GM23338 (cell line): ENCODE measurements at regions not wholly inside any gene's neighbourhood (a gene's known extent, or its start where the extent isn't known, plus 50 kb on each side); places are given as distances from the start of the nearest gene placed in this dataset.

Experiments used
- CREB1 ChIP-seq: fragments of 250-450 bp; sonication (Bioruptor Pico); IDR thresholded peaks from 2 replicates; pipeline ENCODE4 v1.5.0; 2020; ENCODE audit warnings: low read depth, mild to moderate bottlenecking, moderate library complexity
- CTCF ChIP-seq, 2 experiments: fragments of 200-600 bp in 1 of 2; sonication (generic) in 1 of 2; conservative IDR thresholded peaks; 2 replicates each; pipeline versions ENCODE4 v1.5.1 to v1.6.1; 2016 to 2017; ENCODE audit warnings: antibody characterized with exemption in 2 of 2, low read depth in 2 of 2, mild to moderate bottlenecking in 2 of 2, moderate library complexity in 1 of 2
- EZH2 ChIP-seq: fragments of 200-600 bp; sonication (generic); IDR thresholded peaks from one replicate; pipeline ENCODE4 v1.8.0; 2017; ENCODE audit warnings: antibody characterized with exemption, mild to moderate bottlenecking, low read depth; ENCODE audit not compliant: unreplicated experiment
- EZH2phosphoT487 ChIP-seq: fragments of 200-600 bp; sonication (generic); IDR thresholded peaks from one replicate; pipeline ENCODE4 v1.8.1; 2018; ENCODE audit warnings: antibody characterized with exemption; ENCODE audit not compliant: unreplicated experiment
- JUNB ChIP-seq: IDR thresholded peaks from one replicate; pipeline ENCODE4 v1.6.1; 2016; ENCODE audit warnings: antibody characterized with exemption; ENCODE audit not compliant: unreplicated experiment
- POLR2AphosphoS5 ChIP-seq: IDR thresholded peaks from 2 replicates; pipeline ENCODE4 v1.6.1; 2016; ENCODE audit warnings: antibody characterized with exemption, low read depth
- ZNF114 ChIP-seq: fragments of 250-450 bp; sonication (Bioruptor Pico); IDR thresholded peaks from 2 replicates; pipeline ENCODE4 v1.5.0; 2020; ENCODE audit warnings: mild to moderate bottlenecking, moderate library complexity
- TF ChIP-seq, protein P1 (sequence below): IDR thresholded peaks from one replicate; pipeline ENCODE4 v1.6.1; 2018; ENCODE audit warnings: antibody characterized with exemption; ENCODE audit not compliant: unreplicated experiment

- TF ChIP-seq CTCF (conservative IDR thresholded peaks at IDR 0.05; ENCODE audit: low read depth in 2 of 2) (no peak), JUNB (no peak), EZH2 (no peak), EZH2phosphoT487 (no peak), ZNF114 (CRISPR knock-in tag) (no peak), POLR2AphosphoS5 (no peak), CREB1 (CRISPR knock-in tag) (no peak)
- TF ChIP-seq, protein P1, sequence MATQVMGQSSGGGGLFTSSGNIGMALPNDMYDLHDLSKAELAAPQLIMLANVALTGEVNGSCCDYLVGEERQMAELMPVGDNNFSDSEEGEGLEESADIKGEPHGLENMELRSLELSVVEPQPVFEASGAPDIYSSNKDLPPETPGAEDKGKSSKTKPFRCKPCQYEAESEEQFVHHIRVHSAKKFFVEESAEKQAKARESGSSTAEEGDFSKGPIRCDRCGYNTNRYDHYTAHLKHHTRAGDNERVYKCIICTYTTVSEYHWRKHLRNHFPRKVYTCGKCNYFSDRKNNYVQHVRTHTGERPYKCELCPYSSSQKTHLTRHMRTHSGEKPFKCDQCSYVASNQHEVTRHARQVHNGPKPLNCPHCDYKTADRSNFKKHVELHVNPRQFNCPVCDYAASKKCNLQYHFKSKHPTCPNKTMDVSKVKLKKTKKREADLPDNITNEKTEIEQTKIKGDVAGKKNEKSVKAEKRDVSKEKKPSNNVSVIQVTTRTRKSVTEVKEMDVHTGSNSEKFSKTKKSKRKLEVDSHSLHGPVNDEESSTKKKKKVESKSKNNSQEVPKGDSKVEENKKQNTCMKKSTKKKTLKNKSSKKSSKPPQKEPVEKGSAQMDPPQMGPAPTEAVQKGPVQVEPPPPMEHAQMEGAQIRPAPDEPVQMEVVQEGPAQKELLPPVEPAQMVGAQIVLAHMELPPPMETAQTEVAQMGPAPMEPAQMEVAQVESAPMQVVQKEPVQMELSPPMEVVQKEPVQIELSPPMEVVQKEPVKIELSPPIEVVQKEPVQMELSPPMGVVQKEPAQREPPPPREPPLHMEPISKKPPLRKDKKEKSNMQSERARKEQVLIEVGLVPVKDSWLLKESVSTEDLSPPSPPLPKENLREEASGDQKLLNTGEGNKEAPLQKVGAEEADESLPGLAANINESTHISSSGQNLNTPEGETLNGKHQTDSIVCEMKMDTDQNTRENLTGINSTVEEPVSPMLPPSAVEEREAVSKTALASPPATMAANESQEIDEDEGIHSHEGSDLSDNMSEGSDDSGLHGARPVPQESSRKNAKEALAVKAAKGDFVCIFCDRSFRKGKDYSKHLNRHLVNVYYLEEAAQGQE = no peak
Observed at GRCh38 chr11:122412581-122412980, 242.9 kb upstream of the UBASH3B start.
